H1 (cell line): ENCODE measurements at regions not wholly inside any gene's neighbourhood (a gene's known extent, or its start where the extent isn't known, plus 50 kb on each side); places are given as distances from the start of the nearest gene placed in this dataset.
A peak's percentile ranks its signal among the peaks of the same experiment; 100 is the strongest.

ENCODE experiments used
- CTCF ChIA-PET: fragments of 300-600 bp; sonication (Branson Sonifier 250); formaldehyde crosslinking; loops from one replicate; lab custom pipeline; 2021; ENCODE audit not compliant: partially characterized antibody; lab: Charles Lee
- POLR2A ChIA-PET: fragments of 300-600 bp; sonication (Branson Sonifier 250); formaldehyde crosslinking; loops from one replicate; lab custom pipeline; 2021; ENCODE audit warnings: inconsistent platforms; ENCODE audit not compliant: partially characterized antibody; lab: Charles Lee
- DNase-seq, 2 experiments: peaks; one replicate each; pipeline versions ENCODE4 v3.0.0 to v3.0.0-alpha.2; 2010 to 2022; ENCODE audit warnings: low spot score in 2 of 2, low read depth in 1 of 2, mixed read lengths in 1 of 2
- FAIRE-seq: peaks from 2 replicates; lab custom pipeline; 2011; peaks lifted over from hg19 to GRCh38; lab: Jason Lieb, UNC
- H2AFZ ChIP-seq: 2 replicates; pipeline ENCODE4 v1.8.1; 2012; ENCODE audit warnings: low read length, inconsistent platforms
- H2AK5ac ChIP-seq: 2 replicates; pipeline ENCODE4 v1.6.1; 2013; ENCODE audit warnings: low read depth, low read length
- H2BK120ac ChIP-seq: replicated peaks from 2 replicates; pipeline ENCODE3; 2013; ENCODE audit warnings: low read depth, low read length, inconsistent platforms
- H2BK12ac ChIP-seq: 2 replicates; pipeline ENCODE4 v1.6.1; 2013; ENCODE audit warnings: low read depth, low read length
- H2BK15ac ChIP-seq: 2 replicates; pipeline ENCODE4 v1.6.1; 2013; ENCODE audit warnings: low read length
- H2BK20ac ChIP-seq: 2 replicates; pipeline ENCODE4 v1.6.1; 2013; ENCODE audit warnings: low read length
- H2BK5ac ChIP-seq: 2 replicates; pipeline ENCODE4 v1.6.1; 2013; ENCODE audit warnings: low read depth, low read length
- H3K14ac ChIP-seq: 2 replicates; pipeline ENCODE4 v1.6.1; 2013; ENCODE audit warnings: inconsistent platforms; ENCODE audit not compliant: insufficient read length
- H3K18ac ChIP-seq: 2 replicates; pipeline ENCODE4 v1.6.1; 2013; ENCODE audit warnings: low read length; ENCODE audit errors: extremely low read depth
- H3K23ac ChIP-seq: 2 replicates; pipeline ENCODE4 v1.6.1; 2013; ENCODE audit warnings: inconsistent platforms; ENCODE audit not compliant: insufficient read length
- H3K23me2 ChIP-seq: 2 replicates; pipeline ENCODE4 v1.6.1; 2013; ENCODE audit warnings: low read depth, low read length
- H3K27ac ChIP-seq: 2 replicates; pipeline ENCODE4 v1.6.1; 2011; ENCODE audit warnings: low read depth, low read length, inconsistent platforms
- H3K27me3 ChIP-seq, 4 experiments: replicated peaks in 1 of 4; 1 replicate in 1 of 4; 2 replicates in 3 of 4; pipeline versions ENCODE4 v1.6.1 to v1.8.1; 2011 to 2013; ENCODE audit warnings: low read length in 3 of 4, mild to moderate bottlenecking in 3 of 4, inconsistent platforms in 2 of 4, mixed read lengths in 2 of 4, moderate library complexity in 1 of 4; ENCODE audit not compliant: control insufficient read depth in 3 of 4, insufficient read depth in 3 of 4; ENCODE audit errors: extremely low read depth in 1 of 4
- H3K36me3 ChIP-seq, 4 experiments: 2 replicates each; pipeline versions ENCODE4 v1.6.1 to v1.8.1; 2011 to 2013; ENCODE audit warnings: mild to moderate bottlenecking in 4 of 4, low read length in 3 of 4, moderate library complexity in 2 of 4, control low read depth in 1 of 4, inconsistent platforms in 1 of 4; ENCODE audit not compliant: insufficient read depth in 4 of 4, control insufficient read depth in 2 of 4
- H3K4ac ChIP-seq: replicated peaks from 2 replicates; pipeline ENCODE3; 2013; ENCODE audit warnings: low read length, low read depth, mixed read lengths, inconsistent platforms; ENCODE audit not compliant: insufficient read length
- H3K4me1 ChIP-seq, 4 experiments: replicated peaks in 1 of 4; 1 replicate in 1 of 4; 2 replicates in 3 of 4; pipeline versions ENCODE4 v1.6.1 to v1.8.1; 2011 to 2013; ENCODE audit warnings: low read length in 3 of 4, inconsistent platforms in 2 of 4, mixed read lengths in 1 of 4; ENCODE audit not compliant: insufficient read depth in 4 of 4, control insufficient read depth in 3 of 4
- H3K4me2 ChIP-seq, 2 experiments: 2 replicates each; pipeline versions ENCODE4 v1.6.1 to v1.8.1; 2011 to 2013; ENCODE audit warnings: low read depth in 2 of 2, low read length in 2 of 2, control low read depth in 1 of 2, inconsistent platforms in 1 of 2, mild to moderate bottlenecking in 1 of 2; ENCODE audit not compliant: insufficient read depth in 1 of 2
- H3K4me3 ChIP-seq, 4 experiments: fragments of 200-600, 300-600 bp in 1 of 4; sonication (generic), shearing (Covaris generic), sonication (Bioruptor Twin) in 1 of 4; 2 replicates each; pipeline versions ENCODE4 v1.5.1 to v1.8.1; 2011 to 2016; ENCODE audit warnings: low read length in 4 of 4, low read depth in 3 of 4, control low read depth in 2 of 4, inconsistent platforms in 2 of 4, mild to moderate bottlenecking in 2 of 4, mixed read lengths in 1 of 4, moderate library complexity in 1 of 4; ENCODE audit not compliant: insufficient read depth in 2 of 4; ENCODE audit errors: extremely low read depth in 1 of 4
- H3K56ac ChIP-seq: replicated peaks from 2 replicates; pipeline ENCODE3; 2013; ENCODE audit warnings: low read depth, mild to moderate bottlenecking, mixed read lengths, low read length, inconsistent platforms; ENCODE audit not compliant: insufficient read length
- H3K79me1 ChIP-seq: 2 replicates; pipeline ENCODE4 v1.6.1; 2013; ENCODE audit warnings: low read depth, low read length, control low read depth
- H3K79me2 ChIP-seq, 2 experiments: 2 replicates each; pipeline versions ENCODE4 v1.6.1 to v1.8.1; 2012 to 2013; ENCODE audit warnings: low read length in 2 of 2, mild to moderate bottlenecking in 2 of 2, inconsistent platforms in 1 of 2; ENCODE audit not compliant: insufficient read depth in 2 of 2, control insufficient read depth in 1 of 2
- H3K9ac ChIP-seq, 4 experiments: replicated peaks in 1 of 4; 1 replicate in 1 of 4; 2 replicates in 3 of 4; pipeline versions ENCODE4 v1.6.1 to v1.8.1; 2011 to 2013; ENCODE audit warnings: low read depth in 3 of 4, low read length in 3 of 4, control low read depth in 2 of 4, mild to moderate bottlenecking in 2 of 4, moderate library complexity in 2 of 4, inconsistent platforms in 1 of 4; ENCODE audit errors: extremely low read depth in 1 of 4
- H3K9me3 ChIP-seq, 2 experiments: 2 replicates each; pipeline versions ENCODE4 v1.6.1 to v1.8.1; 2012 to 2013; ENCODE audit warnings: mild to moderate bottlenecking in 2 of 2, moderate library complexity in 2 of 2, control low read depth in 1 of 2, inconsistent platforms in 1 of 2, low read depth in 1 of 2, low read length in 1 of 2, mixed read lengths in 1 of 2; ENCODE audit not compliant: insufficient read depth in 2 of 2
- H4K20me1 ChIP-seq, 2 experiments: replicated peaks in 1 of 2; 2 replicates each; pipeline versions ENCODE3 to v1.8.1; 2011 to 2013; ENCODE audit warnings: inconsistent platforms in 2 of 2, low read length in 2 of 2, mild to moderate bottlenecking in 1 of 2; ENCODE audit not compliant: insufficient read depth in 2 of 2, control insufficient read depth in 1 of 2
- H4K5ac ChIP-seq: 2 replicates; pipeline ENCODE4 v1.6.1; 2013; ENCODE audit warnings: low read length, low read depth, mixed read lengths, inconsistent platforms; ENCODE audit not compliant: insufficient read length
- H4K8ac ChIP-seq: 2 replicates; pipeline ENCODE4 v1.8.0; 2013; ENCODE audit warnings: mild to moderate bottlenecking, moderate library complexity, low read length, inconsistent platforms; ENCODE audit not compliant: insufficient read depth; ENCODE audit errors: extremely low read depth
- H4K91ac ChIP-seq: replicated peaks from 2 replicates; pipeline ENCODE3; 2013; ENCODE audit warnings: low read length, mixed read lengths, inconsistent platforms; ENCODE audit not compliant: insufficient read length
- BRCA1 ChIP-seq: IDR thresholded peaks from 2 replicates; pipeline ENCODE4 v1.6.1; 2012; ENCODE audit warnings: low read depth, low read length, improper control_type of control experiment
- EGR1 ChIP-seq: IDR thresholded peaks from 2 replicates; pipeline ENCODE4 v1.6.1; 2011; ENCODE audit warnings: low read depth, low read length, borderline replicate concordance
- FOSL1 ChIP-seq: IDR thresholded peaks from 2 replicates; pipeline ENCODE4 v1.6.1; 2011; ENCODE audit warnings: mild to moderate bottlenecking, low read depth, low read length, moderate library complexity; ENCODE audit not compliant: insufficient read depth
- GTF2F1 ChIP-seq: IDR thresholded peaks from 2 replicates; pipeline ENCODE4 v1.6.1; 2012; ENCODE audit warnings: low read depth, low read length, improper control_type of control experiment, borderline replicate concordance
- JUND ChIP-seq: IDR thresholded peaks from 2 replicates; pipeline ENCODE4 v1.6.1; 2011; ENCODE audit warnings: mild to moderate bottlenecking, improper control_type of control experiment, low read length
- SIRT6 ChIP-seq: IDR thresholded peaks from one replicate; pipeline ENCODE4 v1.7.1; 2012; ENCODE audit warnings: low read length, inconsistent platforms
- SIX5 ChIP-seq: IDR thresholded peaks from 2 replicates; pipeline ENCODE4 v1.6.1; 2011; ENCODE audit warnings: mild to moderate bottlenecking, low read depth, low read length
- SRF ChIP-seq: IDR thresholded peaks from 2 replicates; pipeline ENCODE4 v1.6.1; 2011; ENCODE audit warnings: mild to moderate bottlenecking, low read depth, low read length, moderate library complexity
- ZNF274 ChIP-seq: IDR thresholded peaks from 2 replicates; pipeline ENCODE4 v1.7.0; 2012; ENCODE audit warnings: low read length, borderline replicate concordance; ENCODE audit errors: extremely low read depth
- WGBS, 2 experiments: shearing (Covaris generic) in 1 of 2; methylation state at CpG; one replicate each; pipeline versions ENCODE4 v1.1.6 to v1.1.7; 2013 to 2015; ENCODE audit warnings: low lambda C conversion rate in 2 of 2, mixed read lengths in 2 of 2, inconsistent platforms in 1 of 2, low coverage in 1 of 2, missing lambda C conversion rate in 1 of 2; ENCODE audit not compliant: insufficient replicate concordance in 2 of 2, insufficient coverage in 1 of 2, insufficient read length in 1 of 2; ENCODE audit errors: extremely low coverage in 1 of 2, missing lambda C conversion rate in 1 of 2; 5-methylcytosine and 5-hydroxymethylcytosine counted together
- TF ChIP-seq, protein P1 (sequence below): IDR thresholded peaks from 2 replicates; pipeline ENCODE4 v1.6.1; 2011; ENCODE audit warnings: low read length, improper control_type of control experiment

DNA sequence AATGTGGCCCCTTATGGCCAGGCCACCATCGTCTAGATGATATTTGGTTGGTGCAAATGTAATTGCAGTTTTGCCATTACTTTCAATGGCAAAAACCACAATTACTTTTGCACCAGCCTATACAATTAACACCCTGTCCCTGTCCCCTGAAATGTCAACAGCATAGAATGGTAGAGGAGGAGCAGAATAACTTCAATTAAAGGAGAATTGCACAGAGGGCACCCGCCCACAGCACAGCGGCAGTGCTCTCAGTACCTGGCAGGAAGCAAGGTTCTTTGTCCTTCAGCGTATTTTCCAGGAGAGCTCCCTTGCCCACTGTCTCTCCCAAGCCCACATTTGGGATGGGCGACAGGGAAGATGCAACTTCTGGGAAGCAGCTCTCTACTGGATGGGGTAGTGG lies 115.3 kb downstream of the TRIM29 start:
- H4K5ac ChIP-seq, result no peak overlapping the region
- H3K4me2 ChIP-seq, result peak overlapping the region in 1 of 2 experiments; percentile 50; a peak in 2 of 4 replicates
- POLR2A ChIA-PET, result interaction anchor here (1.3 to 1.8 kb wide), 2 partner anchors 9 to 33 kb away, joined by 4 to 5 read pairs; no protein-coding TSS in a partner anchor
- no peak overlapping the region for H4K8ac ChIP-seq
- H3K36me3 ChIP-seq, result no peaks in the 10 kb centered on the region
- H2BK120ac ChIP-seq, result no peak overlapping the region
- H3K9me3 ChIP-seq, result no peaks in the 10 kb centered on the region
- H2BK15ac ChIP-seq, result no peak overlapping the region
- 0 out of 2 replicates have a peak overlapping the region, but pooled peaks have one; percentile 29 for H2AK5ac ChIP-seq
- no peaks in the 10 kb centered on the region for H3K79me1 ChIP-seq
- no peak overlapping the region for H3K4ac ChIP-seq
- no peak overlapping the region for H2BK20ac ChIP-seq
- H3K9ac ChIP-seq, result no peak overlapping the region
- no peak overlapping the region; the same call in 1 of the 2 replicates for H3K18ac ChIP-seq
- 0 out of 7 replicates have a peak, but pooled peaks cover 0 to 2% (median 0%) of the 10 kb centered on the region in 4 experiments for H3K27me3 ChIP-seq
- H3K23me2 ChIP-seq, result no peaks in the 10 kb centered on the region
- no peak overlapping the region for H3K23ac ChIP-seq
- FAIRE-seq (no peak), DNase-seq (no peak)
- no peak overlapping the region for H3K14ac ChIP-seq
- CTCF ChIA-PET, result interaction anchor here (0.9 to 1.9 kb wide), 13 partner anchors 9 to 89 kb away, joined by 3 to 8 read pairs (median 4); no protein-coding TSS in a partner anchor
- H3K79me2 ChIP-seq, result no peaks in the 10 kb centered on the region
- H2BK5ac ChIP-seq, result no peak overlapping the region
- no peak overlapping the region; the same call in 1 of the 2 replicates for H2BK12ac ChIP-seq
- TF ChIP-seq ZNF274, result no peak
- no peak for TF ChIP-seq EGR1
- TF ChIP-seq GTF2F1, result no peak
- TF ChIP-seq JUND, result no peak
- TF ChIP-seq BRCA1, result no peak
- no peak for TF ChIP-seq SIX5
- TF ChIP-seq FOSL1, result no peak
- TF ChIP-seq SIRT6, result no peak
- TF ChIP-seq SRF, result no peak
- TF ChIP-seq, protein P1, sequence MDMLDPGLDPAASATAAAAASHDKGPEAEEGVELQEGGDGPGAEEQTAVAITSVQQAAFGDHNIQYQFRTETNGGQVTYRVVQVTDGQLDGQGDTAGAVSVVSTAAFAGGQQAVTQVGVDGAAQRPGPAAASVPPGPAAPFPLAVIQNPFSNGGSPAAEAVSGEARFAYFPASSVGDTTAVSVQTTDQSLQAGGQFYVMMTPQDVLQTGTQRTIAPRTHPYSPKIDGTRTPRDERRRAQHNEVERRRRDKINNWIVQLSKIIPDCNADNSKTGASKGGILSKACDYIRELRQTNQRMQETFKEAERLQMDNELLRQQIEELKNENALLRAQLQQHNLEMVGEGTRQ, result no peak
- WGBS, 2 experiments, result 87% methylated on average over 5 of the region's 5 CpGs; no CpG with 5 or more reads in 1 of the 2 experiments
- H2AFZ ChIP-seq, result no peak overlapping the region
- no peak overlapping the region for H3K56ac ChIP-seq
- peaks cover 8 to 24% (median 14%) of the 10 kb centered on the region in 4 experiments for H3K4me1 ChIP-seq
- no peaks in the 10 kb centered on the region for H4K20me1 ChIP-seq
- H3K27ac ChIP-seq, result no peak overlapping the region
- H3K4me3 ChIP-seq, result peak overlapping the region in 1 of 4 experiments; percentile 5; a peak in 1 of 8 replicates
- H4K91ac ChIP-seq, result peak overlapping the region; percentile 14
